PC-3 (cell line): ENCODE measurements at regions not wholly inside any gene's neighbourhood (a gene's known extent, or its start where the extent isn't known, plus 50 kb on each side); places are given as distances from the start of the nearest gene placed in this dataset.

ENCODE experiments used
- ATAC-seq: fragments of 200-7000 bp; cut with Tn5 transposase; 2 replicates; pipeline ENCODE4 v1.9.1; 2020; ENCODE audit warnings: mild to moderate bottlenecking, moderate library complexity
- BruUV-seq: library from RNA; stranded (reverse); fragments of 400-500 nt; replicated peaks from 2 replicates; lab custom pipeline; 2021; lab: Mats Ljungman, UMichigan
- CTCF ChIA-PET: fragments of 300-600 bp; sonication (Branson Sonifier 250); formaldehyde crosslinking; loops from one replicate; lab custom pipeline; 2022; ENCODE audit warnings: antibody characterized with exemption; lab: Charles Lee
- POLR2A ChIA-PET: fragments of 300-600 bp; sonication (Branson Sonifier 250); formaldehyde crosslinking; loops from one replicate; lab custom pipeline; 2022; ENCODE audit warnings: antibody characterized with exemption; ENCODE audit not compliant: unreplicated experiment; lab: Charles Lee
- DNase-seq: peaks from one replicate; pipeline ENCODE4 v3.0.0-alpha.2; 2015
- H2AFZ ChIP-seq: fragments of 300-600 bp; sonication (generic); 2 replicates; pipeline ENCODE4 v1.6.0; 2016; ENCODE audit warnings: antibody characterized with exemption, low read length
- H3F3A ChIP-seq: fragments of 300-600 bp; sonication (generic); one replicate; pipeline ENCODE4 v1.6.0; 2017; ENCODE audit warnings: antibody characterized with exemption, low read length, control low read depth, mild to moderate bottlenecking; ENCODE audit not compliant: unreplicated experiment
- H3K27ac ChIP-seq: fragments of 300-600 bp; sonication (generic); 2 replicates; pipeline ENCODE4 v1.5.1; 2016; ENCODE audit warnings: mild to moderate bottlenecking, low read length
- H3K27me3 ChIP-seq: fragments of 300-600 bp; sonication (generic); 2 replicates; pipeline ENCODE4 v1.6.1; 2016; ENCODE audit warnings: low read length, mixed read lengths
- H3K36me3 ChIP-seq: fragments of 300-600 bp; sonication (generic); 2 replicates; pipeline ENCODE4 v1.6.1; 2016; ENCODE audit warnings: low read depth, mixed run types, low read length, mixed read lengths
- H3K4me1 ChIP-seq: fragments of 300-600 bp; sonication (generic); 2 replicates; pipeline ENCODE4 v1.5.1; 2016; ENCODE audit warnings: low read length; ENCODE audit not compliant: insufficient read depth
- H3K4me2 ChIP-seq: fragments of 300-600 bp; sonication (generic); 2 replicates; pipeline ENCODE4 v1.6.0; 2016; ENCODE audit warnings: low read length
- H3K4me3 ChIP-seq: fragments of 300-600 bp; sonication (generic); 2 replicates; pipeline ENCODE4 v1.5.1; 2016; ENCODE audit warnings: mild to moderate bottlenecking, low read length, mixed read lengths
- H3K79me2 ChIP-seq: fragments of 300-600 bp; sonication (generic); 2 replicates; pipeline ENCODE4 v1.6.1; 2017; ENCODE audit warnings: low read length, mixed read lengths
- H3K9ac ChIP-seq: fragments of 300-600 bp; sonication (generic); 2 replicates; pipeline ENCODE4 v1.6.0; 2016; ENCODE audit warnings: mild to moderate bottlenecking, low read length
- H3K9me2 ChIP-seq: fragments of 300-600 bp; sonication (generic); replicated peaks from 2 replicates; pipeline ENCODE4 v1.6.1; 2016; ENCODE audit warnings: mixed run types, low read length, mixed read lengths
- H3K9me3 ChIP-seq: fragments of 300-600 bp; sonication (generic); 2 replicates; pipeline ENCODE4 v1.6.1; 2016; ENCODE audit warnings: low read length, mixed read lengths
- H4K20me1 ChIP-seq: fragments of 300-600 bp; sonication (generic); 2 replicates; pipeline ENCODE4 v1.6.1; 2016; ENCODE audit warnings: low read length, mixed read lengths
- CTCF ChIP-seq: fragments of 300-600 bp; sonication (generic); conservative IDR thresholded peaks from 2 replicates; pipeline ENCODE4 v1.5.1; 2017; ENCODE audit warnings: antibody characterized with exemption, low read depth, mild to moderate bottlenecking, low read length
- EZH2 ChIP-seq: fragments of 300-600 bp; sonication (generic); IDR thresholded peaks from one replicate; pipeline ENCODE4 v1.6.1; 2017; ENCODE audit warnings: antibody characterized with exemption, mild to moderate bottlenecking, low read length; ENCODE audit not compliant: unreplicated experiment
- EZH2phosphoT487 ChIP-seq: fragments of 300-600 bp; sonication (generic); IDR thresholded peaks from 2 replicates; pipeline ENCODE4 v1.6.1; 2018; ENCODE audit warnings: mild to moderate bottlenecking, antibody characterized with exemption, low read length, borderline replicate concordance
- intact Hi-C: fragments of 100-400 bp; cut with micrococcal nuclease; formaldehyde crosslinking; loops from 2 replicates; pipeline ENCODE4 v1.9.0; 2023

- no peak overlapping the region for H3K9ac ChIP-seq
- H3K27me3 ChIP-seq: no peaks in the 10 kb centered on the region
- peaks cover 13% of the 10 kb centered on the region for H3K4me1 ChIP-seq
- no peaks in the 10 kb centered on the region for H3K9me2 ChIP-seq
- BruUV-seq: no TSS peak
- no peaks in the 10 kb centered on the region for H3K36me3 ChIP-seq
- POLR2A ChIA-PET: no interaction called here
- intact Hi-C loops: loop anchor here (10.0 kb wide), 1 partner anchor 148 kb away; no protein-coding TSS in a partner anchor
- no peaks in the 10 kb centered on the region for H3F3A ChIP-seq
- CTCF ChIA-PET: no interaction called here
- no peaks in the 10 kb centered on the region for H3K9me3 ChIP-seq
- no peak for TF ChIP-seq EZH2
- no peak for TF ChIP-seq CTCF
- no peak for TF ChIP-seq EZH2phosphoT487
- no peaks in the 10 kb centered on the region for H3K79me2 ChIP-seq
- DNase-seq (no peak), ATAC-seq (no peak)
- H4K20me1 ChIP-seq: no peaks in the 10 kb centered on the region
- no peak overlapping the region for H2AFZ ChIP-seq
- H3K27ac ChIP-seq: no peak overlapping the region
- no peak overlapping the region for H3K4me2 ChIP-seq
- H3K4me3 ChIP-seq: no peak overlapping the region
These were observed 167.3 kb upstream of the CPNE8 start for GRCh38 chr12:39072658-39073057.

- H3K4me3 ChIP-seq: no peak overlapping the region
- H3K36me3 ChIP-seq: no peaks in the 10 kb centered on the region
- BruUV-seq: no TSS peak
- H2AFZ ChIP-seq: no peak overlapping the region
- peaks cover 13% of the 10 kb centered on the region for H3K4me1 ChIP-seq
- H3K27ac ChIP-seq: no peak overlapping the region
- no peaks in the 10 kb centered on the region for H3K9me2 ChIP-seq
- intact Hi-C loops: loop anchor here (10.0 kb wide), 1 partner anchor 147 kb away; no protein-coding TSS in a partner anchor
- TF ChIP-seq EZH2 (no peak), CTCF (no peak), EZH2phosphoT487 (no peak)
- ATAC-seq: no peak
- ChIA-PET CTCF (no interaction called here), POLR2A (no interaction called here)
- no peak for DNase-seq
- H3K27me3 ChIP-seq: no peaks in the 10 kb centered on the region
- H4K20me1 ChIP-seq: no peaks in the 10 kb centered on the region
- H3K9me3 ChIP-seq: no peaks in the 10 kb centered on the region
- no peak overlapping the region for H3K9ac ChIP-seq
- H3K79me2 ChIP-seq: no peaks in the 10 kb centered on the region
- H3K4me2 ChIP-seq: no peak overlapping the region
- no peaks in the 10 kb centered on the region for H3F3A ChIP-seq
These were observed 166.2 kb upstream of the CPNE8 start for GRCh38 chr12:39071611-39072010.

GRCh38 chr12:39070775-39071174 lies 165.4 kb upstream of the CPNE8 start:
- ATAC-seq: peak; percentile 98
- Histone ChIP-seq H3K9ac (no peak overlapping the region), H3K9me2 (no peaks in the 10 kb centered on the region), H3K27me3 (no peaks in the 10 kb centered on the region), H3K4me3 (no peak overlapping the region), H3K4me1 (peaks cover 13% of the 10 kb centered on the region), H3K4me2 (peak overlapping the region; percentile 65), H4K20me1 (no peaks in the 10 kb centered on the region), H2AFZ (no peak overlapping the region; the same call in 1 of the 2 replicates), H3K79me2 (no peaks in the 10 kb centered on the region), H3K36me3 (no peaks in the 10 kb centered on the region), H3F3A (no peaks in the 10 kb centered on the region), H3K27ac (peak overlapping the region; percentile 48), H3K9me3 (no peaks in the 10 kb centered on the region)
- CTCF ChIA-PET: interaction anchor here (0.7 kb wide), 1 partner anchor 137 kb away, joined by 3 read pairs; no protein-coding TSS in a partner anchor
- POLR2A ChIA-PET: interaction anchor here (0.5 kb wide), 1 partner anchor 305 kb away, joined by 3 read pairs; no protein-coding TSS in a partner anchor
- intact Hi-C loops: loop anchor here (10.0 kb wide), 1 partner anchor 146 kb away; no protein-coding TSS in a partner anchor
- BruUV-seq: no TSS peak
- no peak for TF ChIP-seq CTCF
- DNase-seq: peak; percentile 85
